ENCODE measurements at regions not wholly inside any gene's neighbourhood (a gene's known extent, or its start where the extent isn't known, plus 50 kb on each side); places are given as distances from the start of the nearest gene placed in this dataset.

GRCh38 chr13:58884353-58885209 lies 1253.0 kb downstream of the PCDH17 start:
- TF ChIP-seq CTCF (IDR thresholded peaks at IDR 0.05), result no peak
- CTCF ChIA-PET, result interaction anchor here (1.1 kb wide), 1 partner anchor 1352 kb away, joined by 3 read pairs; no protein-coding TSS in a partner anchor
- no peaks in the 10 kb centered on the region for H3K27me3 Mint-ChIP-seq
- no peaks in the 10 kb centered on the region for H3K4me1 Mint-ChIP-seq (ENCODE audit: low read depth)
- no peak for ATAC-seq
- intact Hi-C loops (cut with micrococcal nuclease), result no loop called here
- H3K9me3 Mint-ChIP-seq, result no peaks in the 10 kb centered on the region
- no peaks in the 10 kb centered on the region for H3K36me3 Mint-ChIP-seq (ENCODE audit: low read depth)
- POLR2A ChIA-PET, result no interaction called here
- DNase-seq, result no peak
- no peak overlapping the region for H3K4me3 Mint-ChIP-seq
- H3K27ac Mint-ChIP-seq, result no peak overlapping the region

GRCh38 chr13:58889474-58889873 lies 1257.9 kb downstream of the PCDH17 start:
- no peaks in the 10 kb centered on the region for H3K9me3 Mint-ChIP-seq
- H3K27ac Mint-ChIP-seq, result no peak overlapping the region
- ChIA-PET POLR2A (no interaction called here), CTCF (no interaction called here)
- no peak for ATAC-seq
- no peak overlapping the region for H3K4me3 Mint-ChIP-seq
- no peaks in the 10 kb centered on the region for H3K27me3 Mint-ChIP-seq
- intact Hi-C loops (cut with micrococcal nuclease), result no loop called here
- H3K36me3 Mint-ChIP-seq (ENCODE audit: low read depth), result no peaks in the 10 kb centered on the region
- TF ChIP-seq CTCF (IDR thresholded peaks at IDR 0.05), result no peak
- H3K4me1 Mint-ChIP-seq (ENCODE audit: low read depth), result no peaks in the 10 kb centered on the region
- no peak for DNase-seq

GRCh38 chr13:58893396-58893795 lies 1261.9 kb downstream of the PCDH17 start:
- ATAC-seq (no peak), DNase-seq (no peak)
- CTCF ChIA-PET, result no interaction called here
- no peaks in the 10 kb centered on the region for H3K27me3 Mint-ChIP-seq
- H3K27ac Mint-ChIP-seq, result no peak overlapping the region
- H3K4me3 Mint-ChIP-seq, result no peak overlapping the region
- POLR2A ChIA-PET, result no interaction called here
- no peak for TF ChIP-seq CTCF (IDR thresholded peaks at IDR 0.05)
- no peaks in the 10 kb centered on the region for H3K9me3 Mint-ChIP-seq
- H3K4me1 Mint-ChIP-seq (ENCODE audit: low read depth), result no peaks in the 10 kb centered on the region
- H3K36me3 Mint-ChIP-seq (ENCODE audit: low read depth), result no peaks in the 10 kb centered on the region
- intact Hi-C loops (cut with micrococcal nuclease), result no loop called here

GRCh38 chr13:58906329-58907007 lies 1257.3 kb downstream of the DIAPH3 start:
- ChIA-PET POLR2A (interaction anchor here (0.5 to 0.6 kb wide), 2 partner anchors 37 to 76 kb away, joined by 3 read pairs; no protein-coding TSS in a partner anchor), CTCF (interaction anchor here (1.2 kb wide), 1 partner anchor 145 kb away, joined by 3 read pairs; no protein-coding TSS in a partner anchor)
- DNase-seq, result no peak
- Mint-ChIP-seq H3K9me3 (peaks cover 1% of the 10 kb centered on the region), H3K27ac (no peak overlapping the region), H3K4me3 (no peak overlapping the region), H3K4me1 (ENCODE audit: low read depth) (no peaks in the 10 kb centered on the region), H3K27me3 (no peaks in the 10 kb centered on the region), H3K36me3 (ENCODE audit: low read depth) (no peaks in the 10 kb centered on the region)
- no peak for ATAC-seq
- TF ChIP-seq CTCF (IDR thresholded peaks at IDR 0.05), result no peak
- intact Hi-C loops (cut with micrococcal nuclease), result no loop called here

GRCh38 chr13:58907347-58907746 lies 1256.4 kb downstream of the DIAPH3 start:
- DNase-seq (no peak), ATAC-seq (no peak)
- Mint-ChIP-seq H3K4me3 (no peak overlapping the region), H3K4me1 (ENCODE audit: low read depth) (no peaks in the 10 kb centered on the region), H3K27ac (no peak overlapping the region), H3K27me3 (no peaks in the 10 kb centered on the region), H3K36me3 (ENCODE audit: low read depth) (no peaks in the 10 kb centered on the region), H3K9me3 (peaks cover 1% of the 10 kb centered on the region)
- CTCF ChIA-PET, result interaction anchor here (1.2 kb wide), 1 partner anchor 146 kb away, joined by 3 read pairs; no protein-coding TSS in a partner anchor
- intact Hi-C loops (cut with micrococcal nuclease), result no loop called here
- POLR2A ChIA-PET, result no interaction called here
- TF ChIP-seq CTCF (IDR thresholded peaks at IDR 0.05), result no peak

All from activated CD8-positive, alpha-beta T cell treated with anti-CD3 and anti-CD28 coated beads for 36 hours (primary cell).